ENCODE measurements at regions not wholly inside any gene's neighbourhood (a gene's known extent, or its start where the extent isn't known, plus 50 kb on each side); places are given as distances from the start of the nearest gene placed in this dataset.

GRCh38 chr6:25014791-25015560 is 79.2 kb upstream of the RIPOR2 start:
- no peak for TF ChIP-seq CTCF (IDR thresholded peaks at IDR 0.05)
- no peak for TF ChIP-seq POLR2A (IDR thresholded peaks at IDR 0.05)
